RWPE2 (cell line): ENCODE measurements at regions not wholly inside any gene's neighbourhood (a gene's known extent, or its start where the extent isn't known, plus 50 kb on each side); places are given as distances from the start of the nearest gene placed in this dataset.

ENCODE experiments used
- ATAC-seq: fragments of 200-7000 bp; cut with Tn5 transposase; 3 replicates; pipeline ENCODE4 v1.9.1; 2021; ENCODE audit warnings: low read depth
- DNase-seq: peaks from one replicate; pipeline ENCODE4 v3.0.0-alpha.2; 2020; ENCODE audit warnings: low spot score
- H3K27ac ChIP-seq: fragments of 450-650 bp; 2 replicates; pipeline ENCODE4 v1.5.1; 2017; ENCODE audit warnings: mild to moderate bottlenecking; ENCODE audit not compliant: poor library complexity, severe bottlenecking
- H3K27me3 ChIP-seq: fragments of 250-450 bp; sonication (Bioruptor Pico); 2 replicates; pipeline ENCODE4 v1.5.1; 2021; ENCODE audit warnings: mild to moderate bottlenecking, moderate library complexity; ENCODE audit not compliant: insufficient read depth, poor library complexity, severe bottlenecking
- H3K36me3 ChIP-seq: fragments of 250-450 bp; sonication (Bioruptor Pico); 2 replicates; pipeline ENCODE4 v1.5.1; 2020; ENCODE audit warnings: low read depth, mild to moderate bottlenecking, moderate library complexity
- H3K4me1 ChIP-seq: fragments of 250-450 bp; sonication (Bioruptor Pico); 2 replicates; pipeline ENCODE4 v1.5.1; 2021; ENCODE audit warnings: mild to moderate bottlenecking, moderate library complexity; ENCODE audit not compliant: insufficient read depth, poor library complexity, severe bottlenecking
- H3K4me3 ChIP-seq: fragments of 250-450 bp; sonication (Bioruptor Pico); 2 replicates; pipeline ENCODE4 v1.5.1; 2021; ENCODE audit warnings: mild to moderate bottlenecking, moderate library complexity; ENCODE audit not compliant: severe bottlenecking
- H3K9me3 ChIP-seq: fragments of 250-450 bp; sonication (Bioruptor Pico); 2 replicates; pipeline ENCODE4 v1.5.1; 2021; ENCODE audit warnings: mild to moderate bottlenecking, moderate library complexity; ENCODE audit not compliant: severe bottlenecking
- TF ChIP-seq, protein P1 (sequence below): fragments of 450-650 bp; IDR thresholded peaks from one replicate; pipeline ENCODE4 v1.5.1; 2017; ENCODE audit warnings: mild to moderate bottlenecking, moderate library complexity; ENCODE audit not compliant: poor library complexity, severe bottlenecking

DNA sequence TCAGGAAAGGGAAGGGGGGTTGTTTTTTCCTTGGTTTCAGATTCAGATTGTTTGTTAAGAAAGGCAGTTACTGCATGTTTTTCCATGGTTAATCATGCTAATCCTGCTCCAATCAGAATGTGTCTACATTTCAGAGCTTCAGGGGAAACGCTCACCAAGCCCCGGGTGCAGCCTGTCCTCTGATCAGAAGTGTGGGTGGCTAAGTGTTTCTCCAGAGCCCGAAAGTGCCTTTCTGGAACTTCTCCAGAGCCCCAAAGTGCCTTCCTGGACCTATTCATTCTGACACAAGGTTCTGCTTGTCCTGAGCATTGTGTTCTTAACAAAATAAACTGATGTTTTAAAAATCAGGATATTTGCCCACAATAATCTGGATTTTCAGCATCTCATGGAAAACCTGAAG is 359.0 kb upstream of the ZNF521 start:
- Histone ChIP-seq H3K4me1 (no peaks in the 10 kb centered on the region), H3K4me3 (no peak overlapping the region), H3K9me3 (no peaks in the 10 kb centered on the region), H3K27ac (no peak overlapping the region), H3K27me3 (peaks cover 14% of the 10 kb centered on the region), H3K36me3 (no peaks in the 10 kb centered on the region)
- no peak for DNase-seq
- no peak for ATAC-seq
- TF ChIP-seq, protein P1, sequence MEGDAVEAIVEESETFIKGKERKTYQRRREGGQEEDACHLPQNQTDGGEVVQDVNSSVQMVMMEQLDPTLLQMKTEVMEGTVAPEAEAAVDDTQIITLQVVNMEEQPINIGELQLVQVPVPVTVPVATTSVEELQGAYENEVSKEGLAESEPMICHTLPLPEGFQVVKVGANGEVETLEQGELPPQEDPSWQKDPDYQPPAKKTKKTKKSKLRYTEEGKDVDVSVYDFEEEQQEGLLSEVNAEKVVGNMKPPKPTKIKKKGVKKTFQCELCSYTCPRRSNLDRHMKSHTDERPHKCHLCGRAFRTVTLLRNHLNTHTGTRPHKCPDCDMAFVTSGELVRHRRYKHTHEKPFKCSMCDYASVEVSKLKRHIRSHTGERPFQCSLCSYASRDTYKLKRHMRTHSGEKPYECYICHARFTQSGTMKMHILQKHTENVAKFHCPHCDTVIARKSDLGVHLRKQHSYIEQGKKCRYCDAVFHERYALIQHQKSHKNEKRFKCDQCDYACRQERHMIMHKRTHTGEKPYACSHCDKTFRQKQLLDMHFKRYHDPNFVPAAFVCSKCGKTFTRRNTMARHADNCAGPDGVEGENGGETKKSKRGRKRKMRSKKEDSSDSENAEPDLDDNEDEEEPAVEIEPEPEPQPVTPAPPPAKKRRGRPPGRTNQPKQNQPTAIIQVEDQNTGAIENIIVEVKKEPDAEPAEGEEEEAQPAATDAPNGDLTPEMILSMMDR, result no peak

DNA sequence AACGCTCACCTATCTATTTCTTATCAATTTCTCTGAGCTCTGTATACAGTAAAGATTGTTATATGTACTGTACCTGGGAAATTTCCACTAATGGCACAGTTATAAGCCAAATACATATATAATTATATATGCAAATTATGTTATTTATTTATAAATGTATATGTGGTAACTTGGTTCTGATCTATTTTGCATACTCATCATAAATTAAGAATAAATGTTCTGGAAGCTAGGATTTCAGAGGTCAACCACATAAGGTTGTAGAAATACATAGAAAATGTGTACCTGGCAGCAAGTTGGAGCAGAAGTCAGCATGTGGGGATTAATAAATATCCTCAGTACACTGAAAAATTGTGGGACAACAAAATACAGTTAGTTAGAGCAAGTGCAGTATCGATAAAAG is 353.7 kb upstream of the ZNF521 start:
- no peak for ATAC-seq
- no peak overlapping the region for H3K27ac ChIP-seq
- no peaks in the 10 kb centered on the region for H3K9me3 ChIP-seq
- H3K4me3 ChIP-seq, result no peak overlapping the region
- peaks cover 42% of the 10 kb centered on the region for H3K27me3 ChIP-seq
- no peaks in the 10 kb centered on the region for H3K4me1 ChIP-seq
- DNase-seq, result no peak
- TF ChIP-seq, protein P1, result no peak
- no peaks in the 10 kb centered on the region for H3K36me3 ChIP-seq

DNA sequence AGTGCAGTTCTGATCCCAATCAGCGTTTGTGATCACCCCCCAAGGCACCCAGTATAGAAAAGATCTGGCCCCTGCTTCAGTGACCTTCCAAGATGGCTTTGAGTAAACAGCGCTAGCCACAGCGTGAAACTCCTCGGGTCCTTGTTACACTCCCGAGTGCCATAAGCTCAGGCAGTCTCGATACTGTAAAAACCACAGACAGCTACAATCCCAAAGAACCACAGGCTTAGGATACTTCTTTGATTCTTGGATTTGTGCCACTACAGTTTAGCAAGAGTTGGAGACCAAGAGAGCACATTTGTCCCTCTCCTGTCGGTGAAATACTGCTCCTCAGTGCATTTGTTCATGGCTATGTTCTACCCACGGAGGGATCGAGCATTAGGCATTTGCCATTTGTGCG is 352.5 kb upstream of the ZNF521 start:
- no peak for DNase-seq
- TF ChIP-seq, protein P1, result no peak
- peaks cover 42% of the 10 kb centered on the region for H3K27me3 ChIP-seq
- ATAC-seq, result no peak
- H3K4me3 ChIP-seq, result no peak overlapping the region
- H3K4me1 ChIP-seq, result no peaks in the 10 kb centered on the region
- H3K9me3 ChIP-seq, result no peaks in the 10 kb centered on the region
- no peaks in the 10 kb centered on the region for H3K36me3 ChIP-seq
- no peak overlapping the region for H3K27ac ChIP-seq

DNA sequence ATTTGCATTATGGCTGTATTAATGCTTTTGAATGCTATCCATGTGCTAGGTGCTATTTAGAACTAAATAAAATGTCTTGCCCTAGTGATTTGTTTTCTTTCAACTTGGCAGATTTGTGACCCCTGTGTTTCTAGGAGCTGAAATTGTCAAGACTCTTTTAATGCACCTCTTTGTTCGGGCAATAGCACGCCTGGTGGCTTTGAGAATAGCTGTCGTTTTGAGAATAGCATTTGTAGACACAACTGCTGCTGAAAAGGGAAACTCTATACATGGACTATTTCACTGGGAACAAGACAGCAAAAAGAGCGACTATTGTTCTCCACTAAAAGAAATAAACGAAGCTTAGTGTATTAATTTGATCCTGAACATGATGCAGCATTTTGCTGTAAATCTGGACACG is 352.1 kb upstream of the ZNF521 start:
- TF ChIP-seq, protein P1, result no peak
- Histone ChIP-seq H3K36me3 (no peaks in the 10 kb centered on the region), H3K4me1 (no peaks in the 10 kb centered on the region), H3K27ac (no peak overlapping the region), H3K9me3 (no peaks in the 10 kb centered on the region), H3K27me3 (peaks cover 42% of the 10 kb centered on the region), H3K4me3 (no peak overlapping the region)
- no peak for DNase-seq
- no peak for ATAC-seq

DNA sequence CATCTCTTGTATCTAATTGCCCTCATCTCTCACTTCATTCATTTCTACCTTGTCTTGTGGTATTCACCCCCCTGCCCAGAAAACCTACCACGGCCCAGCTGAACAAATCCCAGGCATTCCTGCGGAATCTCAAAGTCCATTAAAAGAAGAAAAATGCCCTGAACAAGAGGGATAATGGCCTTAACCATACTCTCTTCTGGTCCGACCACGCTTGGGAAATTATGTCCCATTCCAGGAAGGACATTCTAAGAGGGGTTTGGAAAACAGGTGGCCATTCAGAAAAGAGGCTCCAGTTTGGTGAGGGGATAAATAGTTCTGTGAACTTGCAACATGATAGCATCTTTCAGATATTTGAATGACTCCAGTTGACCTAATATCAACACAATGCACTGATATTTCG is 349.9 kb upstream of the ZNF521 start:
- Histone ChIP-seq H3K27me3 (peaks cover 36% of the 10 kb centered on the region), H3K9me3 (no peaks in the 10 kb centered on the region), H3K27ac (no peak overlapping the region), H3K4me3 (no peak overlapping the region), H3K4me1 (no peaks in the 10 kb centered on the region), H3K36me3 (no peaks in the 10 kb centered on the region)
- TF ChIP-seq, protein P1, result no peak
- DNase-seq (no peak), ATAC-seq (no peak)
